HL-60 (cell line): ENCODE measurements at regions not wholly inside any gene's neighbourhood (a gene's known extent, or its start where the extent isn't known, plus 50 kb on each side); places are given as distances from the start of the nearest gene placed in this dataset.

Experiments used
- DNase-seq, 2 experiments: peaks; one replicate each; pipeline ENCODE4 v3.0.0-alpha.2; 2010 to 2020; ENCODE audit warnings: low read depth in 1 of 2, low spot score in 1 of 2
- H3K27ac ChIP-seq: fragments of 250-450 bp; sonication (Bioruptor Pico); replicated peaks from 2 replicates; pipeline ENCODE4 v1.5.1; 2020; ENCODE audit warnings: mild to moderate bottlenecking, moderate library complexity
- H3K27me3 ChIP-seq: fragments of 250-450 bp; sonication (Bioruptor Pico); 2 replicates; pipeline ENCODE4 v1.5.1; 2021; ENCODE audit warnings: mild to moderate bottlenecking, moderate library complexity; ENCODE audit not compliant: insufficient read depth, poor library complexity, severe bottlenecking
- H3K4me3 ChIP-seq: replicated peaks from 2 replicates; pipeline ENCODE4 v1.5.1; 2011; ENCODE audit warnings: mild to moderate bottlenecking, control low read depth, low read length; ENCODE audit not compliant: insufficient read depth
- CTCF ChIP-seq: IDR thresholded peaks from one replicate; pipeline ENCODE4 v1.5.1; 2011; ENCODE audit warnings: low read length, control low read depth, inconsistent platforms; ENCODE audit not compliant: insufficient read depth
- GABPA ChIP-seq: IDR thresholded peaks from 2 replicates; pipeline ENCODE4 v1.6.1; 2012; ENCODE audit warnings: low read depth
- POLR2AphosphoS5 ChIP-seq: IDR thresholded peaks from 2 replicates; pipeline ENCODE4 v1.6.1; 2012; ENCODE audit warnings: low read depth
- SPI1 ChIP-seq: IDR thresholded peaks from 2 replicates; pipeline ENCODE4 v1.6.1; 2012; ENCODE audit warnings: low read depth, mild to moderate bottlenecking, borderline replicate concordance
- TF ChIP-seq, protein P1 (sequence below): IDR thresholded peaks from 2 replicates; pipeline ENCODE4 v1.6.1; 2012; ENCODE audit warnings: low read depth; ENCODE audit not compliant: insufficient replicate concordance

DNA sequence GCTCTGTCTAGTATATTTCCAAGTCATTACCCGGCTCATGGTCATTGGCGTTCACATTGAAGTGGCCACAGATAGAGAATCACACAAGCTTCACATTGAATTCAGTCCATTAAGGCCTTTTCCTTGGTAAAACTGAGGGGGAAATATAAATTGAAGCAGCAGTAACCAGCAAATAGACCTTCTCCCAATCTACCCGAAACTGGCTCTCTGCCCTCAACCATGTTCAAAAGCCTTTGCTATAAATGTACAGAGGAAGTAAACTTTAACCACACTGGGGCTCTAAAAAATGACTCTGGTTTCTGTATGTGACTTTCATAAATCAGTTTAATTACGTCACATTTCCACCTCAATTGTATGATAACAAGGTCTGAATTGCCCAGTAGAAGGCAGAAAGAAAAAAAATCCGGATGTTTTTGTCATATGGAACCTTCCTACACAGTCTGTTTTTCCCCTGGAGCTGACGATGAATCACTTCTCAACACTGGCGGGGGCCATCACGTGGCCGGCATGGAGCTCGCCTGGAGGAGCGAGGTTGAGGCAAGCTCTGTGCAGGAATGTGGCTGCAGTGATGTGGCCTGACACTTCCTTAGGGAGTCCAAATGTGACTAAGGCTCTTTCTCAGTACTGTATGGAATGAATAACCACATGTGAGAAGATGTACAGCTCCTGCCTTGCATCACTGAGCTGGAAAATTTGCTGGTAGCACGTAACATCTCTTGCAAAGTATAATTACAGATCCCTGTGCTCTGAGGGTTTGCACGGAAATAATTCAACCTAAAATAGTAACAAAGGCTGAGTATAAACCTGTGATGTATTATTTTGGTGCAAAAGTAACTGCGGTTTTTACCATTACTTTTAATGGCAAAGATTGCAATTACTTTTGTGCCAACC, 58.6 kb upstream of the SNX9 start:
- Histone ChIP-seq H3K4me3 (no peak overlapping the region), H3K27me3 (no peaks in the 10 kb centered on the region), H3K27ac (peak overlapping the region; percentile 24; the same call in 1 of the 2 replicates)
- TF ChIP-seq POLR2AphosphoS5 (no peak), GABPA (no peak), SPI1 (peak; percentile 24; the same call in 1 of the 2 replicates)
- TF ChIP-seq, protein P1, sequence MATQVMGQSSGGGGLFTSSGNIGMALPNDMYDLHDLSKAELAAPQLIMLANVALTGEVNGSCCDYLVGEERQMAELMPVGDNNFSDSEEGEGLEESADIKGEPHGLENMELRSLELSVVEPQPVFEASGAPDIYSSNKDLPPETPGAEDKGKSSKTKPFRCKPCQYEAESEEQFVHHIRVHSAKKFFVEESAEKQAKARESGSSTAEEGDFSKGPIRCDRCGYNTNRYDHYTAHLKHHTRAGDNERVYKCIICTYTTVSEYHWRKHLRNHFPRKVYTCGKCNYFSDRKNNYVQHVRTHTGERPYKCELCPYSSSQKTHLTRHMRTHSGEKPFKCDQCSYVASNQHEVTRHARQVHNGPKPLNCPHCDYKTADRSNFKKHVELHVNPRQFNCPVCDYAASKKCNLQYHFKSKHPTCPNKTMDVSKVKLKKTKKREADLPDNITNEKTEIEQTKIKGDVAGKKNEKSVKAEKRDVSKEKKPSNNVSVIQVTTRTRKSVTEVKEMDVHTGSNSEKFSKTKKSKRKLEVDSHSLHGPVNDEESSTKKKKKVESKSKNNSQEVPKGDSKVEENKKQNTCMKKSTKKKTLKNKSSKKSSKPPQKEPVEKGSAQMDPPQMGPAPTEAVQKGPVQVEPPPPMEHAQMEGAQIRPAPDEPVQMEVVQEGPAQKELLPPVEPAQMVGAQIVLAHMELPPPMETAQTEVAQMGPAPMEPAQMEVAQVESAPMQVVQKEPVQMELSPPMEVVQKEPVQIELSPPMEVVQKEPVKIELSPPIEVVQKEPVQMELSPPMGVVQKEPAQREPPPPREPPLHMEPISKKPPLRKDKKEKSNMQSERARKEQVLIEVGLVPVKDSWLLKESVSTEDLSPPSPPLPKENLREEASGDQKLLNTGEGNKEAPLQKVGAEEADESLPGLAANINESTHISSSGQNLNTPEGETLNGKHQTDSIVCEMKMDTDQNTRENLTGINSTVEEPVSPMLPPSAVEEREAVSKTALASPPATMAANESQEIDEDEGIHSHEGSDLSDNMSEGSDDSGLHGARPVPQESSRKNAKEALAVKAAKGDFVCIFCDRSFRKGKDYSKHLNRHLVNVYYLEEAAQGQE, result no peak
- DNase-seq, result peak; percentile 56 to 94

- H3K27ac ChIP-seq, result no peak overlapping the region
- H3K27me3 ChIP-seq, result no peaks in the 10 kb centered on the region
- TF ChIP-seq, protein P1, result no peak
- TF ChIP-seq CTCF (no peak), GABPA (no peak), POLR2AphosphoS5 (no peak), SPI1 (no peak)
- no peak for DNase-seq
- H3K4me3 ChIP-seq, result no peak overlapping the region
Measured at GRCh38 chr6:157766901-157767774, 55.9 kb upstream of the SNX9 start.

GRCh38 chr6:157767775-157768156, 55.3 kb upstream of the SNX9 start:
- peak overlapping the region; percentile 77 for H3K27ac ChIP-seq
- H3K4me3 ChIP-seq, result no peak overlapping the region
- DNase-seq, result no peak
- H3K27me3 ChIP-seq, result no peaks in the 10 kb centered on the region
- TF ChIP-seq, protein P1, result no peak
- TF ChIP-seq POLR2AphosphoS5, result no peak
- no peak for TF ChIP-seq SPI1
- no peak for TF ChIP-seq CTCF
- no peak for TF ChIP-seq GABPA
